HG02852 (cell line): ENCODE measurements at regions not wholly inside any gene's neighbourhood (a gene's known extent, or its start where the extent isn't known, plus 50 kb on each side); places are given as distances from the start of the nearest gene placed in this dataset.

Source experiments
- ATAC-seq: cut with Tn5 transposase; IDR thresholded peaks from one replicate; pipeline ENCODE4 v1.9.1; 2021; ENCODE audit warnings: mild to moderate bottlenecking, moderate library complexity; ENCODE audit not compliant: unreplicated experiment

GRCh38 chr13:73492811-73493210 lies 434.0 kb downstream of the KLF5 start:
- no peak for ATAC-seq

DNA sequence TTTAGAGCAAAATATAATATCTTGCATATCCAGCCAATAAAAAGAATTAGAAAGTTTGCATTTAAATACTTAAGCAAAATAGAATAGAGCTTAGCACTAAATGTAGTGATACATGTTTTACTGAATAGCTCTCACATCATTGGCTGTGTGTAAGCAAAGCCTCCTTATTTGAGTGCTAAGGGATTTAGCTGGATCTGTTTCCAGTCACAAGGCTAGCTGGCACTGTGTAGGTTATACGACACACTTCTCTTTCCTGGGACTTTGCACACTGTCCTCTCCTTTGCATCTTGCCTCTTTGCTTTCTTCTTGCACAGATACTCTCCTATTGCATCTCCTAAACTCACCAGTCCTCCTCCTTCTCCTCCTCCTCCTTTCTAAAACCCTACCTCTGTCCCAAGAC lies 423.8 kb downstream of the KLF5 start:
- no peak for ATAC-seq

DNA sequence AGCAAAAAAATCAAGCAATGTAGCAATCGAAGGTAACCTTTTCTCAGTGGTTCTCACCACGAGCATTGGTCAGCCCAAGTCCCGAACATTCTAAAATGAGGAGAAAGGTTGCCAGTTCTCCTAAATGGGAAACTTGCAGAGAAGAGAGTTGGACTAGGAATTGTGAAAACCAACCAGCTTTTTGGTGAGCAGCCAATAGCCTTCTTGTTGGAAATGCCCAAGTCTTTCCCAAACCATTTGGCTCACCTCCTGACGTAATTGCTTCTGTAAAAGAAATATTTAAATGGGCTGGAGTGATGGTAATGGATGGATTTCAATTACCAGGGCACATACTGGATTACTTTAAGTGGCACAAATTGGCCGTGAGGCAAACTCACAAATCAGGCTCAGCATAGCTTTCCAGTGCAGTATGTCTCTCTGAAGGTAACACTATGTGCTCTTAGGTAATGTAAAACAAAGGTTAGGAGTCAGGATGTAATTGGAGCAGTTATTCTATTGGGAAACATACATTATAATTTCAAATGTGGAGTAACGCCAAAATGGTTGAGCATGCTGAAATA lies 423.2 kb downstream of the KLF5 start:
- no peak for ATAC-seq

- no peak for ATAC-seq
Measured at GRCh38 chr13:73480779-73481559, 422.2 kb downstream of the KLF5 start.

GRCh38 chr13:73479856-73480255 lies 421.1 kb downstream of the KLF5 start:
- no peak for ATAC-seq

DNA sequence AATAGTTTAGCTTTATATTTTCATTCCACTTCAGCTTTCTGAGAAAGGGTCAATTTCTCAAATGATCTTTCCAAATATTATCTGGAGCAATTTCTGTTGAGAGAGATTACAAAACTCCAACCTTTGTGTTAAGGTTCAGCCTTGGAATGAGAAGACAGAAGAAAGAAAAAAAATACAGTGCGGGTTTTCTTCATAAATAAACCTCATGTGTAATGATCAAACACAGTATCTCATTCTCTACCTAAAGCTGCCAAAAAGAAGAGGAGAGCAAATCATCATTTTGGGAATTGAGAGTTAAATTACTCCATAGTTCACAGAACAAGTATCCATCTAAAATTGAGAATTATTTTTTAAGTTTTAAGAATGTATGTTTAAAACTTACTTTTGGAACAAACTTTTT lies 420.5 kb downstream of the KLF5 start:
- ATAC-seq = no peak

DNA sequence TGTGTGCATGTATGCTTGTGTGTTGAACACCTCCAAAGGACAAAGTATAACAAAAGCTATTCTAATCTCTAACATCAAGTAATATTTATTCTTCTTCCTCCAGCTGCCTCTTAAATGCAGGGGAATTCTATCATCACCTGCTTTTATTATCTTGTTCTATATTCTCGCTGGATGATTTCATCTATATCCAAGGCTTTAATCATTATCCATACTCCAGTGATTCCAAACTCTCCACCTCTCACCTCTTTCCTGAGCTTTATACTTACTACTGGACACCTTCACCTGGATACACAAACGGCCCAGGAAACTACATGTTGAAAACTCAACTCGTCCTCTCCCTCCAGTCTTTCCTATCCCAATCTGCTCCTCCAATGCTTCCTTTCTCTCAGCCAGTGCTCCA lies 418.6 kb downstream of the KLF5 start:
- no peak for ATAC-seq

- ATAC-seq = no peak
Measured at GRCh38 chr13:73473016-73473415, 414.2 kb downstream of the KLF5 start.

DNA sequence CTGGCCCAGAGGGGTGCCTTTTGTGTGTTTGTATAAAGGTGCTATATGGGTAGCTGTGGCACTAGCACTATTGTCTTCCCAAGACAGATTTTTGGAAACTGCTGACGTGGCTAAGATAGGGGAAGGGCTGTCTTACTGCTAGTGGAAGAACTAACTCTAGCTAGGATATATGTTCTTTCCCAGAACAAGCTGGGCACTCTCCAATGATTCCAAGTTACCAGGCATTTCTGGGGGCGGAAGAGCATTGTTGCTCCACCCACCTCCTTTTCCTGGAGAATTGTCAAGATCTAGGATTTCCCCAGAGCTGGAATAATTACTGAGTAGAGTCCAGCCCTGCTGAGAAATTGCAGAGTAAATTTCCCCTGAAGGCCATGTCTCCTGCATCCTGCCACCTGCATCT lies 408.3 kb downstream of the KLF5 start:
- ATAC-seq = no peak

- no peak for ATAC-seq
Measured at GRCh38 chr13:73466561-73466960, 407.8 kb downstream of the KLF5 start.

DNA sequence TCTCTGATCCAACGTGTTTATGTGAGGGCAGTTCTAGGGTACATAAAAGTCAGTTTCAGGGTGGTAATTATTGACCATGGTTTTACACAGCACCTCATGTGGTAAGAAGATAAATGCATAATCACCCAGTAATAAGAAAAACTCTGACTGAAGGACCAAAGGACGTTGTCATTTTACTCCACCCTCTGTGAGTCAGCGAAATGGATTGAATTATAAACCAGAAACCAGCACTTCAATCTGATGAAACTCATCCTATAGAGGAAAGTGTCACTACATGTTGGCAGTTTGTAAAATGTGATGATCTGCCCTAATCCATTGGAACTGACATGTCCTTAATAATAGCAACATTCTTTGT lies 406.8 kb downstream of the KLF5 start:
- no peak for ATAC-seq

DNA sequence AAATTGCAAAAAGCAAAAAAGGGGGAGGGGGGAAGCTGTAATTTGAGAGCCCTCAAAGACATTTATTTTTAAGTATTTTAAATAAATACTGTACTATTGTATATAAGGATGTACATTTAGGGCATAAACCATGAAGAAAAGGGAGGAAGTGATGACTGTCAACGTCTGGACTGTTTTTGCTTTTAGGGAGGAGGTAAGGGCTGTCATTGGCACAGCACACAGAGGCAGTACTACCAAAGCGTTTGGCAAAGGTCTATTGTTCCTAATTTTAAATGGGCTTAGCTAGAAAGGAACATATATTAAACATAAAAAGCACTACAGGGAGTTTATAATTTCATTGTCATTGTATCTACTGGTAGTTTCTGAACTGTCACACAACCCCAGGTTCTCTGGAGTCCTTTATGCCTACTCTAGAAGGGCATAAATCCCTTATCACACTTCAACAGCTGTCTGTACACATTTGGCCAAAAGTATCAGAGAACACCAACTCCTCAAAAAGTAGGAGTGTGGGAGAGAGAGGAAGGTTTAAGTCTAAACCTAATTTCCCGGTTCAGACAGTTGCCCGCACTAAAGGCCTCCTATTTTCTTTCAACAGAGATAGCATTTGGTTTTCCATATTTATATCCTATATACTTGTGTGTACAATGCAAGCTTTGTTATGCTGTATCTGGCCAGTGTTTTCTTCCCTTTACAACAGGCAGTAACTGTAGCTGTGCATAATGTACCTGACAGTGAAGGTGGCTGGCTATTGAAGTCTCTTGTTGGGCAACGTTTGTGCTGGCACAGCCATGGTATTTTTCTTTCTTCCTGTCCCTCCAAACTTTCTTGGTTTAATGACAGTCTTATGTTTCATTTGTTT lies 406.2 kb downstream of the KLF5 start:
- ATAC-seq = no peak

GRCh38 chr13:73462241-73462640 lies 403.4 kb downstream of the KLF5 start:
- no peak for ATAC-seq

GRCh38 chr13:73451221-73452029 lies 392.6 kb downstream of the KLF5 start:
- ATAC-seq = no peak

GRCh38 chr13:73450583-73450982 lies 391.8 kb downstream of the KLF5 start:
- no peak for ATAC-seq

- no peak for ATAC-seq
Measured at GRCh38 chr13:73449252-73449651, 390.4 kb downstream of the KLF5 start.

DNA sequence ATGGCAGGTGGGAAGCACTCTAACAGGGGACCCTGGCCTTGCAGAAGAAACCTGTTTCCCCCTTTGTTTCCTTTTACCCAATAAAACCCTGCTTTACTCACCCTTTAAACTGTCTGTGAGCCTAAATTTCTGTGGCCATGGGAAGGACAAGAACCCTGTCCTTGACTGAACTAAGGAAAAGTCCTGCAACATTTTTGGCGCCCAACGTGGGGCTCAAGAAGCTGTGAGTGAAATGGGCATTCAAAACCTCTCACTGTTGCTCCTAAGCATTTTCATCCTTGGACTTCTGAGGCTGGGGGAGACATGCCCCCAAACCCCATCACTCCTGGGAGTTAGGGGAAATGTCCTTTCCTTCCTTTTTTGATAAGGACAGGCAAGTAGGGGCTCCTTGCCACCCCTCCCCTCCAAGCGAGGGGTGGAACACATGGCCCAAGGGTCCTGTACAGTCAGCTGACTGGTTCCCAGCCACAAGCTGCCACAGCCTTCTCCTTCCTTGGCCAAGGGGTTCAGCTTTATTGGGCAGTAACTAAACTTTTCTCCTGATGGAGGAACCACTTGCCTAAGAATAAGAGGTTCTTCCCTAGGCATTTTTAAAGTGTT lies 381.6 kb downstream of the KLF5 start:
- ATAC-seq = no peak

GRCh38 chr13:73433890-73434289 lies 375.1 kb downstream of the KLF5 start:
- ATAC-seq = no peak

- no peak for ATAC-seq
Measured at GRCh38 chr13:73433458-73433857, 374.7 kb downstream of the KLF5 start.

DNA sequence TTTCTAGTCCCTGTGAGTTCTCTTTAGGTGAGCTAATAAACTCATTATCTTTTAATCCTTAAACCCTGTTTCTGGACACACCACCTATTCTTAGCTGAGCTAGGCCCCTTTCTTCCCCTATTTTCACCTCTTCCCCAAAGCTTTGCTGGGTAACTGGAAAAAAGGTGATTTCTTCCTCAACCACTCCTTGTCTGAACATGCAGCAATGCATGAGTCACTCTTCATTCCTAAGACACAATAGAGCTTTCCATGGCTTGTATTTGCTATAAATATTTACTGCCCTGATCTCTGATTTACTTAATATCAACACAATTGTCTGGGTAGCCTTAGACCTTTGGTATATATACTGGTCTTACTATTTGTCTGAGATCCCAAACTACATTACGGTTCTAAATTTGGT lies 370.9 kb downstream of the KLF5 start:
- no peak for ATAC-seq

DNA sequence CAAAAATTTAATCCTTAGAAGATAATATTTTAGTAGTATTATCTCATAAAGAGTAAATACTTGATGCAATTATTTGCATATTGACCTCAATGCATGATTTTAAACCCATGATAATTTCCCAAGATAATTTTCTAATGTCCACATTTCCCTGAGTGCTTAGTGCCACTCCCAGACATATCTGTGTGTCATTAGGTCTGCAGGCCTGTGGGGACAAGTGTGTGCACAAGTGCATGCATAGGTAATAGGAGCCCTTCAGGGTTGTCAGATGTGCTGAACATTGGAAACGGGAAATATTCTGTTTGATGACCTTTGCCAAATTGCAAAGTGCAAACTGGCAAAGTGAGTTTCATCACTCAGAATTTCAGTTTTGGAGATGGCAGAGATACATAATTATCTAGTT lies 369.9 kb downstream of the KLF5 start:
- ATAC-seq = no peak
